Stimulated activated CD8-positive, alpha-beta memory T cell treated with anti-CD3 and anti-CD28 coated beads, Interleukin-7, amount 100 ng/mL, for 48 hours (primary cell): ENCODE measurements at regions not wholly inside any gene's neighbourhood (a gene's known extent, or its start where the extent isn't known, plus 50 kb on each side); places are given as distances from the start of the nearest gene placed in this dataset.
"Not testable (repeated sequence)": the region's sequence is repeated elsewhere in the genome, so short reads cannot be mapped to it uniquely, and the experiment has no call there.

Experiments
- DNase-seq, 2 donors: peaks; one replicate each; pipeline ENCODE4 v3.0.0-alpha.2; 2020; ENCODE audit warnings: low read depth in 1 of 2; ENCODE audit errors: extremely low read depth in 1 of 2

DNA sequence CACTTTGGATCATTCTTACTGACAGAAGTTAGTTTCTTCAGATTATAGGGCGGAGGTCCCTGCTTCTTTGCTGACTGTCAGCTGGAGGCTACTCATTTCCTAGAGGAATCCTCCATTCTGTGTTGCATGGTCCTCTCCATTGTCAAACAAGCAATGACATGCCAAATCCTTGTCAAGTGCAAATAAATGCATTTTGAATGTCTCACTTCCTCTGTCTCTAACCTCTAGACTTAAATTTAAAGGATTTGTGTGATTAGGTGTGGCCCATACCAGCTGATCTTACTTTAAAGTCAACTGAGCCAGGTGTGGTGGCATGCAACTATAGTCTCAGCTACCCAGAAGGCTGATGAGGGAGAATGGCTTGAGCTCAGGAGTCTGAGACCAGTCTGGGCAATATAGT, 458.4 kb upstream of the CCDC179 start:
- DNase-seq: no peak

DNA sequence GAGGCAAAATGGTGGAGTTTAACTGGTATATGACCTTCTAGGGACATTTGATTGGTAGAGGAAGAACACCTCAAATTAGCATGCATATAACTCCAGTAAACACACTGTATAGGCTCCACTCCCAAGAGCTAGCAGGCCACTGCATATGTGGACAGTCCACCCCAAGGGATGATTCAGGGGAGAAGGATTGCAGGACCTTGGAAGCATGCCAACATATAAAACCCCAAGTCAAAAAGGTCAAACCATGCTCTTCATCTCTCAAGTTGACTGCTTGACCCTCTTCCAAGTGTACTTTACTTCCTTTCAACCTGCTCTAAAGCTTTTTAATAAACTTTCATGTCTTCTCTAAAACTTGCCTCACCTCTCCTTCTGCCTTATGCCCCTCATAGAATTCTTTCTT, 459.9 kb upstream of the CCDC179 start:
- DNase-seq: no peak

DNA sequence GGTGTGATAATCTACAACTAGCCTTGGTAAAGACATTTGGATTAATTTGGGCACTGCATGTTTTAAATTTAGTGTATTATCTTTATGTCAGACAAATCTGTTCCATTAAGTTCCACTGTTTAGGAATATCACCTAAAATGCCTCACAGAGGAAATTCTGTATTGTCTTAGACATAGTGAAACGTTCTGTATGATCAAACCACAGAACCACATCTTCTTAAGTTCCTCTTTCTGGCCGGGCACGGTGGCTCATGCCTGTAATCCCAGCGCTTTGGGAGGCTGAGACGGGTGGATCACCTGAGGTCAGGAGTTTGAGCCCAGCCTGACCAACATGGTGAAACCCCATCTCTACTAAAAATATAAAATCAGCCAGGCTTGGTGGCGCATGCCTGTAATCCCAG, 475.3 kb upstream of the CCDC179 start:
- DNase-seq: not testable (repeated sequence)

DNA sequence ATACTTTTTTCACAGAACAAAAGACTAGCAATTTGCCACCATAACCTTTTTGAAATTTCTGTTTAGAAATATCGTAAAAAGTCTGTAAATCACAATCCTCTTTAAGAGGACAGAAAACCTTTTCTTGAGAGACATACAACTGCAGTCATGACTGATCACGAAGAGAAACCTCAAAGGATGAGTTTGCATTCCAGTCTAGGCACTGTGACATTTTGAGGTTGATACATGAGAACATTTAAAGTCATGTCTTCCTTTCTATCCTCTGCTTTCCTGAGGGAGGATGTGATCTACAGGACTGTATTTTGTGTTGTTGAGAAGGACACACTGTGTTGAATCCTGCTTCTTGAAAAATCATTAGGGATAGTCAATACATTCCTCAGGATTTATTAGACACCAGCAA, 476.7 kb upstream of the CCDC179 start:
- DNase-seq: no peak

DNA sequence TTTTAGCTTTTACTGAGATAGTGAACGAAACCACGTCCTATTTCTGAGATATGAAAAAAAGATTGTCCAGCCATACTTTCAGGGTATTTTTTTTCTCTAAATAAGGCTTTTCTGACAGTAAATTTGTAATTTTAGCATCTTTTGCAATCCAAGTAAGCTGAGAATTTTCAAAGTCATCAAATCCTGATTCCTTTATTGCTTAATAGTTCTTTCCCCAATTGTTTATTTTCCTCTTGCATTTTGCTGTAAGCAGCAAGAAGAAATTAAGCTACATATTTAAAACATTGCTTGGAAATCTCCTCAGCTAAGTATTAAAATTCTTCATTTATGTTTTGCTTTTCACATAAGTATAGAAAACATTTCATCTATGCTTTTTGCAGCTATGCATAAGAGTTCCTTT, 493.3 kb upstream of the CCDC179 start:
- no peak for DNase-seq

DNA sequence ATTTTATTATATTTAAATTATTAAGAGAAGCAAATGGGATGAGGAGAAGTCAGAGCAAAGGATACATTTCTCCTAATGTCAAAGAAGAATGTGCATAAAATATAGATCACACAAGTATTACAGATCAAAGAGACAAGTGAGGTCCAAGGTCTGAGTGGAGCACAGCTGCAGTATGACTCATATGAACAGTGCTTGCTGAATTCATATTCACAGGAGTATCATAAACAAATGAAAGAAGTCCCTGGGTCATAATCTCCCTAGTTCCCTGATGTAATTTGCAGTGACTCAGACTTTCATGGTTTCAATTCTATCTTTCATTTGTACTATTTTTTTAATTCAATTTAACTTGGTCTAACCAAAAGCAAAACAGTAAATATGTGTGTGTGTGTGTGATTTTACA, 499.0 kb upstream of the CCDC179 start:
- DNase-seq: no peak

DNA sequence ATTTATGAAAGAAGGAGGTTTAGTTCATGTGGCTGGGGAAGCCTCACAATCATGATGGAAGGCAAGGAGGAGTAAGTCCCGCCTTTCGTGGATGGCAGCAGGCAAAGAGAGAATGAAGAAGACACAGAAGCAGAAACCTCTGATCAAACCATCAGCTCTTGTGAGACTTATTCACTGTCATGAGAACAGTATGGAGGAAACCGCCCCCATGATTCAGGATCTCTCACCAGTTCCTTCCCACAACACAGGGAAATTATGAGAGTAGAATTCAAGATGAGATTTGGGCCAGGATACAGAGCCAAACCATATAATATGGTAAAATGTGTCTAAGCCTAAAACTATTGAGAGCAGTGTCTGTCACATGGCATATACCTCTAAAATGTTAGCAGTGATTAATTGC, 503.8 kb upstream of the CCDC179 start:
- no peak for DNase-seq

DNA sequence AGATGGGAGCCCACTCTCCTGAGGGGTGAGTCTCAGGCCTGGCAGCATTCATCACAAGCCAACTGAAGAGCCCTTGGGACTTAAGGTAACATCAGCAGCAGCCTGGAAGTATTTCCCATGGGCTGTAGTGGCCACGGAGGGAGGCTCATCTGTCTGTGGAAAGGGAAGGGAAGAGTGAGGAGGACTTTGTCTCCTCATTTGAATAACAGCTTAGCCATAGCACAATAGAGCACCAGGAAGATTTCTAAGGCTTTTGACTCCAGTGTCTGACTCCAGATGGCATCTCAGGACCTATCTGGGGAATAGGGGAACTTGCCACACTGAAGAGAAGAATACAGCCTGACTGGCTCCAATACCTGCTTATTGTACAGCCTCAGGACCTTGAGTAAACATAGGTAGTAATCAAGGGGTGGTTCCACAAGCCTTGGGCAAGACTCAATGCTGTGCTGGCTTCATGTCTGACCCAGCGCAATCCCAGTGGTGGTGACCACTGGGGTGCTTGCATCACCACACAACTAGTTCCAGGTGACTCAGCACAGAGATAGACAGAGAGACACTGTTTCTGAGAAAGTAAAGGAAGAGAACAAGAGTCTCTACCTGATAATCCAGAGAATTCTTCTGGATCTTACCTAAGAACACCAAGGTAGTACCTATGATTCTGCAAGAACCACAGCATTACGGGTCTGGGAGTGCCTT, 510.5 kb upstream of the CCDC179 start:
- no peak for DNase-seq

DNA sequence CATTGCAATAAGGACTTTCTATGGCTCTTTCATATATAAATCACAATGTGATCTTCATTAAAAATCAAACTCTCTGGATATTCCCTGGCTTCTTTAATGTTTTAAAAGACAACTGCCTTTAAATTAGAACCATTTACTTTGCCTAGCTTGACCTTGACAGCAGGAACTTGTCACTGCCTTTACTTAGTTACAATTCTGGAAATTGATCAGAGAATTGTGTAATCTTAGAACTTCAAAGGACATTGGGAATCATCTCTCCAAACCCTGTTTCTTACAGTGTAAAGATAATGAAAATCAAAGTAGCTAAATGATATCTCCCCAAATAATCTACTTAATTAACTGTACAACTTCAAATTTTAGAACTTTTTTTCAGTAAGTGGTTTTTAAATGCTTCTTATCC, 517.6 kb upstream of the CCDC179 start:
- DNase-seq: no peak

DNA sequence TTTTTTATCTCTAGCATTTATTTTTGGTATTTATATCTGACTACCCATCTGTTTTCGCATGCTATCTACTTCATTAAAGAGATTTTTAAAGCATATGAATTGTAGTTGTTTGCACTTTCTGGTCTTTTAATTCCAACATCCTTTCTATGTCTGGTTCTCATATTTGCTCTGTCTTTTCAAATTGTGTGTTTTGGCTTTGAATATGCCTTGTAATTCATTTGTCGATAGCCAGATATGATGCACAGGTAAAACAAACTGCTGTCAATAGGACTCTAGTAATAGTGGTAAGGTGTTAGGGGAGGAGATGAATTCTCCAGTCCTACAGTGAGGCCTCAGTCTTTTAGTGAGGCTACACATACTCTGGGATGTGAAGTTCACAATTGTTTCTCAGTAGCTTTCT, 530.8 kb upstream of the CCDC179 start:
- DNase-seq: no peak

DNA sequence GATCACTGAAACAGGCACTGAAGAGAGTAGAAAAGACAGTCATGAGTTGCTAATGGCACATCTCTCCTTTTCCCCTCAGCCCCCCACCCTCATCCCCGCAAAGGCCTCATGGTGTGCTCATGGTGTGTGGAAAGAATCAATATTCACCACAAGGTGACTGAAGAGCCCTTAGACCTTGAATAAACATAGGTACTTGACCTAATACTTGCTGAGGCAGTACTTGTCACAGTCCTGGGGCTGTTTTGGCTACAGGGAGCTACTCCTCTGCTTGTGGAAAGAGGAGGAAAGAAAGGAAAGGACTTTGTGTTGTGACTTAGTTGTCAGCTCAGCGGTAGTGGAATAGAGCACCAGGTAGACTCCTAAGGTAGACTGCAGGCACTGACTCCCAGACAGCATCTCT, 537.8 kb upstream of the CCDC179 start:
- DNase-seq: no peak

DNA sequence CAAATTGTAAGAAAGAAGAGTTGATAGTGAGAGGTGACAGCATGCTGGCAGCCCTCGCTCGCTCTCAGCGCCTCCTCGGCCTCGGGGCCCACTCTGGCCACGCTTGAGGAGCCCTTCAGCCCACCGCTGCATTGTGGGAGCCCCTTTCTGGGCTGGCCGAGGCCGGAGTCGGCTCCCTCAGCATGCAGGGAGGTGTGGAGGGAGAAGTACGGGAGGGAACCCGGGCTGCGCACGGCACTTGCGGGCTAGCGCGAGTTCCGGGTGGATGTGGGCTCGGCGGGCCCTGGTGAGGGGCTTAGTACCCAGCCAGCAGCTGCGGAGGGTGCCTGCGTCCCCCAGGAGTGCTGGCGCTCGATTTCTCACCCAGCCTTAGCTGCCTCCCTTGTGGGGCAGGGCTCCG, 539.7 kb upstream of the CCDC179 start:
- DNase-seq: no peak

DNA sequence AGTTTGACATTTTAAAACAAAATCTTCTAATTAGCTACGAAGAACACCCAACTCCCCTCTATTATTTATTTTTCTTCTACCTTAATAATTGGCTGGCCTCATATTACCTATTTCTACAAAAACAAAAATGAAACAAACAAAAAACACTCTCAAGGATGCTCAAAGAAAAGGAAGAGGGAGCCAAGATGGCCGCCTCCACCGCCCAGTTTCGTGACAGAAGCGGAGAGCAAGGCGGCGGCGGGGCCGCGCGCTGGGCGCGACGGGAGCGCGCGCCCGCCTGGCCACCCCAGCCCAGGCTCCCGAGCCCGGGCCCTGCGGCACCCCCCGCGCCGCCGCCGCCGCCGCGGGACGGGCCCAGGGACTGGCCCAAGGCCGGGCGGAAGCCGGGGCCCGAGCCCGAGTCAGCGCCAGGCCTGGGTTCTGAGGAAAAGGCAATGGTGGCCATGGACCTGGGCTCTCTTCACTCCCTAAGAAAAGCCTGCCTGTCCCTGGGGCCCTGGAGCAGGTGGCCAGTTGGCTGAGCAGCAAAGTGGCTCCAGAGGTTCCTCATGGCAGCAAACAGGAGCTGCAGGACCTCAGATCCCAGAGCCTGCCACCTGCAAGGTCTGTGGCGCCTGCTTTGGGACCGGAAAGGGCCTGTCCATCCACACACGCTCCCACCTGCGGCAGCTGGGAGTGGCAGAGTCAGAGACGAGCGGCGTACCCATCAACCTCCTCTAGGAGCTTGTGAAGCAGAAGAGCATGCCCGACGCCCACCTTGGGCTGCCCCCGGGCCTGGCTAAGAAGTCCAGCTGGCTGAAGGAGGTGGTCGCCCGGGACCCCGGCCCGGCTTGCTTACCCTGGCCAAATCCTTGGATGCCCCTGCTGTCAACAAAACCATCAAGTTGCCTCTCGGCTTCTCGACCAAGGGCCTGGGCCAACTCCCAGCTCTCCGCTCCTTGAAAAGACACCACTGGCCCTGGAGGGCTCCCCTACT, 543.2 kb upstream of the CCDC179 start:
- no peak for DNase-seq

DNA sequence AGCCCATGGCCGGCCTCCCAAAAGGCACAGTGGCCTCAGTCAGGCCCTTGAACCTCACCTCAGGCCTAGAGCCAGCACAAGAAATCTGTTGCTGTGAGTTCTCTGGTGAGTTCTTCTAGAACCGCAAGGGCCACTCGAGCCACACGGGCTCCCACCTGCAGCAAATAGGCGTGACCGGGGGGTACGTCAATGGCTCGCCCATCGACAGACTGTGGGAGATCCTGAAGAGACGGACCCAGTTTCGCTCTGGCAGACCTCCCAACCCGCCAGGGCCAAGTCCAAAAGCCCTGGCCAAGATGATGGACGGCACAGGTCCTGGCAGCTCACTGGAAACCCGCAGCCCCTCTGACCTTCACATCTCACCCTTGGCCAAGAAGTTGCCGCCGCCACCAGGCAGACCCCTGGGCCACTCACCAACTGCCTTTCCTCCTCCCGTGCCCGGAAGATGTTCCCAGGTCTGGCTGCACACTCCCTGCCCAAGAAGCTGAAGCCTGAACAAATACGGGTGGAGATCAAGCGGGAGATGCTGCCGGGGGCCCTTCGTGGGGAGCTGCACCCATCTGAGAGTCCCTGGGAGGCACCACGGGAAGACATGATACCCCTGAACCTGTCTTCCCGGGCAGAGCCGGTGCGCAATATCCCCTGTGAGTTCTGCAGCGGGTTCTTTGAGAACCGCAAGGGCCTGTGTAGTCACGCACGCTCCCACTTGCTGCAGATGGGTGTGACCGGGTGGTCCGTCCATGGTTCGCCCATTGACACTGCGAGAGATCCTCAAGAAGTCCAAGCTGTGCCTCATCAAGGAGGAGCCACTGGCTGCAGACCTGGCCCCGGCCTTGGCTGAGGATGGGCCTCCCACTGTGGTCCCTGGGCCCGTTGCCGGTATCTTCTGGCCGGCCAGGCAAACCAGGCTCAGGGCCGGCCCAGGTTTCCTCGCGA, 544.2 kb upstream of the CCDC179 start:
- DNase-seq: no peak

DNA sequence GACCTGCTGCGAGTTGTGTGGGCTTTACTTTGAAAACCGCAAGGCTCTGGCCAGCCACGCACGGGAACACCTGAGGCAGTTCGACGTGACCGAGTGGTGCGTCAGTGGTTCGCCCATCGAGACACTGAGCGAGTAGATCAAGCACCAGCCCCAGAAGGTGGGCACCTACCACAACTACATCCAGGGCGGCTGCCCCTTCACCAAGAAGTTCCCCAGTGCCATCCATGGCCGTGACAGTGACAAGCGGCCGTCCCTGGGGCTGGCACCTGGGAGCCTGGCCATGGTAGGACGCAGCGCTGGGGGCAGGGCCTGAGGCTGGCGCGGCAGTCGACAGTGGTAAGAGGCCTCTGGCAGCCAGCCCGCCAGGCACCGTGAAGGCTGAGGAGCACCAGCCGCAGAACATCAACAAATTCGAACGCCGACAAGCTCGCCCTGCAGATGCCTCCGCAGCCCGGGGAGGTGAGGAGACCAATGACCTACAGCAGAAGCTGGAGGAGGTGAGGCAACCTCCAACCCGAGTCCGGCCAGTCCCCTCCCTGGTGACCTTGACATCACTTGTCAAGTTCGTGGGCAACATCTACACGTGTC, 545.2 kb upstream of the CCDC179 start:
- no peak for DNase-seq

DNA sequence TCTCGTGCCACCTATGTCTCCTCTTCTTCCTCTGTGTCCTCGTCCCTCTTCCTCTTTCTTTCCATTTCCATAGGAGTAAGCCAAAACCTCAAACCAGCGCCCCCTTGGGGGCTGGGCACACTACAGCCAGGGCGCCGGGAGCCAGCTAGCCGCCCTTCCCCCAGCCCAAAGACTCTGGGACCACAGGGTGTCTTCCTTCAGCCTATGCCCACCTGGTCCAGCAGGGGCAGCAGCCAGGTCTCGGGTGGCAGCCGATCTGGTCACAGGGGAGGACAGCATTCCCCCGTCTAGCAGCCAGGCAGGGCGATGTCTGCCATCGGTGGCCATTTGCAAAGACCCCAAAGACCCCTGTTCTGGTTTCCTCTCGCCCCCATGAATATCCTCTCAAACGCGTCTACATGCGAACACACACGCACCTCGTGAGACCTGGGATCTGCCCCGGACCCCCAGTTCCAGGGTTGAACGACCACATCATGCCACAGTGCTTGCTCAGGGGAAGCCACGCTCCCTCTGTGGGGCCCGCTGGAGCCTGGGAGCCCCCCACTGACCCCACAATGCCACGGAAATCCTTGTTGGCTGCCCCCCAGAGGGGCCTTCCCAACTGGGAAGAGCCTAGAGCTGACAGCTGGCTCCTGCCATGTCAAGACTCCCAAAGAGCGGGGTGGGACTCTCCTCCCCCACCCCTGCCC, 546.0 kb upstream of the CCDC179 start:
- DNase-seq: no peak

DNA sequence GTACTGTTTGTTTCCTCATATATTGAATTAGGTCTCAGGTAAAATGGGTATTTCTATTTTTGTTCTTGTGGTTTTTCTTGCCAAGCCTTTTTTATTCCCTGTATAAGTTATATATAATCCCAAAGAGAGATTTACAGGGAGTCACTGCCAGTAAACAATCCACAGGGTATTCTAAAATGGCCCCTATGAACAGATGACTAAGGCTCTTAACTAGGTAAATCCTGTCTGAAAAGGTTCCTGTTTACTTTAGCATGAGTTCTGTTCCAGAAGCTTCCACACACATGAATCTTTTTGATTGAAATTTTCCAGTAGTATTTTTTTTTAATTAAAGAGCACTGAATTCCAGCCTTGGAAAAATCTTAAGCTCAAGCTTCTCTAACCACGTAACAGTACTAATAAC, 552.8 kb upstream of the CCDC179 start:
- DNase-seq: no peak

DNA sequence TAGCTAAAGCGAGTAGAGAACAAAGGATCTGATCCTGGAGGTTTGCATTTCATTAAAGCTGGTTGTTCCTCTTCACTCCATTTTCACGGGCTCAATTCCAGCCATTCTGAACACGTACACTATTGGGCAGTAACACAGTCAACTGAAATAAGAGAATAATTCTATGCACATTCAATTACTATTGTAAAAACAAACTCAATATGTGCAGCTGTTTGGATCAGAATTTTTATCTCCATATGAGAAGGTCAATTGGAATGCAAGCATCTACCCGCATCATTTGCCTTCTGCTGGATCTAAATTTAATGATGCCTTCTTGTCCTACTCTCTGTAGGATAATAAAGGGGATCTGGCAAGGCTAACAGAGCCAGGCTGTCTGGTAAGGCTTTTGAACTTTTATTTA, 562.8 kb upstream of the CCDC179 start:
- no peak for DNase-seq

DNA sequence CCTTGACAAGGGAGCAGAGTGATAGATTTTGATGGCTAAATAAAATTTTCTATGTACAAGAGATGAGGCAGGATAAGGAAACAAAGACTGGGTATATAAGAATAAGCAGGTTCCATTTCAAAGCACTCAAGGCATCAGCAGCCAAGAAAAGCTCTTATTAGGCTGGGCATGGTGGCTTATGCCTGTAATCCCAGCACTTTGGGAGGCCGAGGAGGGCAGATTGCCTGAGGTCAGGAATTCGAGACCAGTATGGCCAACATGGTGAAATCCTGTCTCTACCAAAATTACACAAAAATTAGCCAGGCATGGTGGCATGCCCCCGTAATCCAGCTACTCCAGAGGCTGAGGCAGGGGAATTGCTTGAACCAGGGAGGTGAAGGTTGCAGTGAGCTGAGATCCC, 563.4 kb upstream of the CCDC179 start:
- no peak for DNase-seq

DNA sequence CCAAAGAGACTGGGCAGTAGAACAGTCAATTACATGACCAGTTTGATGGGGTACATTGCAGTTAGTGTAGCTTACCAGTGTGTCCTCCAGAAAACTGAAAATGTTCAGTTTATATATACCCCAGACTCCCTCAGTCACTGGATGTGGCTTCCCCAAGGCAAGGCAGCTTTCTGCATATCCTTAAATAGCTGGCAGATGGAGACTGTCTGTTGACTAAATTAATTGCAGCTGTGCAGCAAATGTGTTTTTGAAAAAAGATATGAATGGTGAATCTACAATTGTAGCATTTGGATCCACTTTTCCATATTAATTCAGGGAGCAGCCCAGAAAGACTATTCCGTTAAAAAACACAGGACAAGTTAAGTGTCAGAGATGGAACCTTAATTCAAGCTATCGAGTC, 565.1 kb upstream of the CCDC179 start:
- no peak for DNase-seq
